ENCODE measurements at regions not wholly inside any gene's neighbourhood (a gene's known extent, or its start where the extent isn't known, plus 50 kb on each side); places are given as distances from the start of the nearest gene placed in this dataset.

DNA sequence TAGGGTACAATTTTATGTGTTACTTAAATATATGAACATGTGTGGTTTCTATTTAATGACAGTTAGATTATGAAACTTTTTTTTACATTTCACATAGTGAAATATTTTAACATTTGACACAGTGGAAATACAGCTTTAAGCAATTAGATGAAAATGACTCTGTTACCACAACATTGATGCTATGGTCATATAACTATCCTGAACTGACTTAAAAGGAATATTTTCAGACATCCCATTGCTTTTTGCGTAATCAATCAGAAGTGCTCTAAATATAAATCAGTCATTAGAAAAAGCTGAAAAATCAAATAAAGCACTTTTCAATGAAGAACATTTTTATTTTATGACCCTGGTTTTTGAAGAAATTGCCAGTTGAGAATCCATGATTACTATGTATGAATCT, 80.3 kb downstream of the UFM1 start:
- ChIA-PET POLR2A (no interaction called here), CTCF (no interaction called here)
- no peaks in the 10 kb centered on the region for H3K4me1 Mint-ChIP-seq
- no peaks in the 10 kb centered on the region for H3K36me3 ChIP-seq (ENCODE audit: control insufficient read depth in 2 of 2, extremely low read depth in 1 of 2, insufficient read depth in 1 of 2, low read length in 1 of 2)
- no CpG with 5 or more reads among the region's 1 CpG for WGBS (ENCODE audit: insufficient coverage)
- H3K9me3 ChIP-seq: no peaks in the 10 kb centered on the region
- no peak overlapping the region for H3K4me3 ChIP-seq (ENCODE audit: control insufficient read depth in 1 of 2, extremely low read depth in 1 of 2, low read length in 1 of 2)
- no peak overlapping the region for H3K27ac ChIP-seq (ENCODE audit: low read length)
- no peak for ATAC-seq (replicated peaks in 1 of 4)
- H3K27ac Mint-ChIP-seq: no peak overlapping the region
- no peaks in the 10 kb centered on the region for H3K27me3 ChIP-seq (replicated peaks in 1 of 2; ENCODE audit: control insufficient read depth in 2 of 2, extremely low read depth in 1 of 2, insufficient read depth in 2 of 2, low read length in 1 of 2)
- peaks cover 0 to 12% of the 10 kb centered on the region in 2 donors for H3K27me3 Mint-ChIP-seq
- no peak overlapping the region for H3K4me3 Mint-ChIP-seq
- no peaks in the 10 kb centered on the region for H3K36me3 Mint-ChIP-seq
- H3K9me3 Mint-ChIP-seq: peaks cover 0 to 6% (median 0%) of the 10 kb centered on the region in 3 donors
- DNase-seq: no peak
- H3K4me1 ChIP-seq (ENCODE audit: control insufficient read depth in 1 of 2, extremely low read depth in 1 of 2, insufficient read depth in 2 of 2, low read length in 2 of 2): no peaks in the 10 kb centered on the region

DNA sequence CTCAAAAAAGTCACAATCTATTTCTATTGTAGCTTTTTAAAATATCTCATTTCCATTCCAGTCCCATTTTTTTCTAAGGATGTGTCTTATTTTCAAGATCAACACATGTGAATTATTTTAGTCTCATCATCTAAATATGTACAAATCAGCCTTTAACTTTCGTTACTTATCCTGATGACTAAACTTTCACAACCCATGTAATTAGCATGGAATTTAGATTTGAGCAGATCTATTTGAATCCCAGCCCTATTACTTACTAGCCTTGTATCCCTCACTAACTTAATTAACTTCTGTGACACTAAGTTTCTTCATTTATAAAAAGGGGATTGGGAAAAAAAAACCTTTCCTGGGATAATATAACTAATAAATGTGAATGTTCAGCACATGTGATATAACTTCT, 81.1 kb downstream of the UFM1 start:
- ATAC-seq (replicated peaks in 1 of 4) (no peak), DNase-seq (no peak)
- no peaks in the 10 kb centered on the region for H3K27me3 ChIP-seq (replicated peaks in 1 of 2; ENCODE audit: control insufficient read depth in 2 of 2, extremely low read depth in 1 of 2, insufficient read depth in 2 of 2, low read length in 1 of 2)
- H3K4me1 ChIP-seq (ENCODE audit: control insufficient read depth in 1 of 2, extremely low read depth in 1 of 2, insufficient read depth in 2 of 2, low read length in 2 of 2): no peaks in the 10 kb centered on the region
- no peak overlapping the region for H3K27ac ChIP-seq (ENCODE audit: low read length)
- ChIA-PET CTCF (no interaction called here), POLR2A (no interaction called here)
- Mint-ChIP-seq H3K27me3 (peaks cover 0 to 18% of the 10 kb centered on the region in 2 donors), H3K4me1 (no peaks in the 10 kb centered on the region), H3K27ac (no peak overlapping the region), H3K36me3 (no peaks in the 10 kb centered on the region), H3K4me3 (no peak overlapping the region), H3K9me3 (peaks cover 0 to 6% (median 0%) of the 10 kb centered on the region in 3 donors)
- no CpG with 5 or more reads among the region's 1 CpG for WGBS (ENCODE audit: insufficient coverage)
- H3K4me3 ChIP-seq (ENCODE audit: control insufficient read depth in 1 of 2, extremely low read depth in 1 of 2, low read length in 1 of 2): no peak overlapping the region
- no peaks in the 10 kb centered on the region for H3K36me3 ChIP-seq (ENCODE audit: control insufficient read depth in 2 of 2, extremely low read depth in 1 of 2, insufficient read depth in 1 of 2, low read length in 1 of 2)
- no peaks in the 10 kb centered on the region for H3K9me3 ChIP-seq

DNA sequence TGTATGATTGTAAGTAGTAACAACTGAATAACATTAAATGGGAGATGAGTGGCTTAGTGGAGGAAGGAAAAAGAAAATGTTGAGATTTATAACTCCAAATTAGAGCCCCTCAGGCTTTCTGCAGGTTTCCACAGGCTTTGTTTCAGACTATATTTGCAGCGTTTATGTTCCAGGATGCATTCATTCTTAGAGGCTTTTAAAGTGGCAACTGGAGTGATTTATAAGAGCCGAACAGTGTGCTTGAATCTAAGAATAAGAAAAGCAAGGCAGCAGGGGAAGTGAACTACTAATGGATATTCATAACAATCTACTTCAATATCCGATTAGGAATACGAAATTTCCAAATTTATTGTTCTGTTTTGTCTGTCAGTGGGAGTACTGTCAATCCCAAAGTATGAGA, 91.0 kb downstream of the UFM1 start:
- POLR2A ChIA-PET: no interaction called here
- CTCF ChIA-PET: no interaction called here
- Histone ChIP-seq H3K4me1 (ENCODE audit: control insufficient read depth in 1 of 2, extremely low read depth in 1 of 2, insufficient read depth in 2 of 2, low read length in 2 of 2) (no peaks in the 10 kb centered on the region), H3K9me3 (no peaks in the 10 kb centered on the region), H3K27me3 (replicated peaks in 1 of 2; ENCODE audit: control insufficient read depth in 2 of 2, extremely low read depth in 1 of 2, insufficient read depth in 2 of 2, low read length in 1 of 2) (no peaks in the 10 kb centered on the region), H3K36me3 (ENCODE audit: control insufficient read depth in 2 of 2, extremely low read depth in 1 of 2, insufficient read depth in 1 of 2, low read length in 1 of 2) (no peaks in the 10 kb centered on the region), H3K27ac (ENCODE audit: low read length) (no peak overlapping the region), H3K4me3 (ENCODE audit: control insufficient read depth in 1 of 2, extremely low read depth in 1 of 2, low read length in 1 of 2) (no peak overlapping the region)
- H3K4me3 Mint-ChIP-seq: no peak overlapping the region
- ATAC-seq (replicated peaks in 1 of 4) (no peak), DNase-seq (no peak)
- H3K27ac Mint-ChIP-seq: no peak overlapping the region
- no peaks in the 10 kb centered on the region for H3K9me3 Mint-ChIP-seq
- 33% methylated on average over 1 of the region's 4 CpGs for WGBS (ENCODE audit: insufficient coverage)
- no peaks in the 10 kb centered on the region for H3K4me1 Mint-ChIP-seq
- no peaks in the 10 kb centered on the region for H3K36me3 Mint-ChIP-seq
- peaks cover 0 to under 1% of the 10 kb centered on the region in 2 donors for H3K27me3 Mint-ChIP-seq

DNA sequence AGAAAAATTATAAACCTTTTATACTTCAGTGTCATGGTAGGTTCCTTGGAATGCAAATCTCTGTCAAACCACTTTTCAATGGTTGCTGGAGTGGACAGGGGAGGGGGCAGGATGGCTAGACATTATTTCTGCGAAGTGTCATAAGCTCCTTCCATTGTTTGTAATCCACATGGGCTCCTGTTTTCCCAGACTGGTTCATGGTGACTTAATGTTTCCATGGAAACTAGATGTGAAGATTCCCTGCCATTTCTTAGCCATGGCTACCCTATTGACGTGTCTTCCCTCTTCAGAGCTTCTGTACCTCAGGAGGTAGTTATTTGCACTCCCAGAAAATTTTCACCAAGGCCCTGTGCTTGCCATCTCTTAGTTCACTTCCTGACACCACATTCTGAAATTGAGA, 95.3 kb downstream of the UFM1 start:
- H3K9me3 Mint-ChIP-seq: no peaks in the 10 kb centered on the region

DNA sequence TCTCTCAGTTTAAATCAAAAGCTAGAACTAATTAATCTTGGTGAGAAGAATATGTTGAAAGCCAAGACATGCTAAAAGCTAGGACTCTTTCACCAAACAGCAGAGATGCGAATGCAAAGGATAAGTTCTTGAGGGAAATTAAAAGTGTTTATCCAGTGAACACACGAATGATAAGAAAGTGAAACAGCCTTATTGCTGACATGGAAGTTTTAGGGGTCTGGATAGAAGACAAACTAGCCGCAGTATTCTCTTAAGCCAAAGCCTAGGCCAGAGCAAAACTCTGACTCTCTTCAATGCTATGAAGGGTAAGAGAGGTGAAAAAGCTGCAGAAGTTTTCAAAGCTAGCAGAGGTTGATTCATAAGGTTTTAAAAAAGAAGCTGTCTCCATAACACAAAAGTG, 103.0 kb downstream of the UFM1 start:
- Histone ChIP-seq H3K27ac (ENCODE audit: low read length) (no peak overlapping the region), H3K36me3 (ENCODE audit: control insufficient read depth in 2 of 2, extremely low read depth in 1 of 2, insufficient read depth in 1 of 2, low read length in 1 of 2) (no peaks in the 10 kb centered on the region), H3K9me3 (no peaks in the 10 kb centered on the region), H3K27me3 (replicated peaks in 1 of 2; ENCODE audit: control insufficient read depth in 2 of 2, extremely low read depth in 1 of 2, insufficient read depth in 2 of 2, low read length in 1 of 2) (no peaks in the 10 kb centered on the region), H3K4me3 (ENCODE audit: control insufficient read depth in 1 of 2, extremely low read depth in 1 of 2, low read length in 1 of 2) (no peak overlapping the region), H3K4me1 (ENCODE audit: control insufficient read depth in 1 of 2, extremely low read depth in 1 of 2, insufficient read depth in 2 of 2, low read length in 2 of 2) (no peaks in the 10 kb centered on the region)
- Mint-ChIP-seq H3K27ac (no peak overlapping the region), H3K4me3 (no peak overlapping the region), H3K27me3 (no peaks in the 10 kb centered on the region), H3K9me3 (no peaks in the 10 kb centered on the region), H3K4me1 (no peaks in the 10 kb centered on the region), H3K36me3 (no peaks in the 10 kb centered on the region)
- ChIA-PET POLR2A (no interaction called here), CTCF (no interaction called here)
- DNase-seq (no peak), ATAC-seq (replicated peaks in 1 of 4) (no peak)
- 100% methylated on average over 1 of the region's 3 CpGs for WGBS (ENCODE audit: insufficient coverage)

More for the DNA sequence above, 95.3 kb downstream of the UFM1 start:
- H3K36me3 ChIP-seq (ENCODE audit: control insufficient read depth in 2 of 2, extremely low read depth in 1 of 2, insufficient read depth in 1 of 2, low read length in 1 of 2): no peaks in the 10 kb centered on the region
- ATAC-seq (replicated peaks in 1 of 4): no peak
- H3K4me1 ChIP-seq (ENCODE audit: control insufficient read depth in 1 of 2, extremely low read depth in 1 of 2, insufficient read depth in 2 of 2, low read length in 2 of 2): no peaks in the 10 kb centered on the region
- POLR2A ChIA-PET: no interaction called here
- Mint-ChIP-seq H3K36me3 (no peaks in the 10 kb centered on the region), H3K27me3 (no peaks in the 10 kb centered on the region), H3K4me1 (no peaks in the 10 kb centered on the region), H3K27ac (no peak overlapping the region), H3K4me3 (no peak overlapping the region)
- no peaks in the 10 kb centered on the region for H3K27me3 ChIP-seq (replicated peaks in 1 of 2; ENCODE audit: control insufficient read depth in 2 of 2, extremely low read depth in 1 of 2, insufficient read depth in 2 of 2, low read length in 1 of 2)
- CTCF ChIA-PET: interaction anchor here in 1 of 2 donors (1.1 kb wide), 1 partner anchor 9 kb away, joined by 3 read pairs; no protein-coding TSS in a partner anchor
- H3K27ac ChIP-seq (ENCODE audit: low read length): no peak overlapping the region
- no peak for DNase-seq
- WGBS (ENCODE audit: insufficient coverage): 50% methylated on average over 1 of the region's 2 CpGs
- no peaks in the 10 kb centered on the region for H3K9me3 ChIP-seq
- no peak overlapping the region for H3K4me3 ChIP-seq (ENCODE audit: control insufficient read depth in 1 of 2, extremely low read depth in 1 of 2, low read length in 1 of 2)

DNA sequence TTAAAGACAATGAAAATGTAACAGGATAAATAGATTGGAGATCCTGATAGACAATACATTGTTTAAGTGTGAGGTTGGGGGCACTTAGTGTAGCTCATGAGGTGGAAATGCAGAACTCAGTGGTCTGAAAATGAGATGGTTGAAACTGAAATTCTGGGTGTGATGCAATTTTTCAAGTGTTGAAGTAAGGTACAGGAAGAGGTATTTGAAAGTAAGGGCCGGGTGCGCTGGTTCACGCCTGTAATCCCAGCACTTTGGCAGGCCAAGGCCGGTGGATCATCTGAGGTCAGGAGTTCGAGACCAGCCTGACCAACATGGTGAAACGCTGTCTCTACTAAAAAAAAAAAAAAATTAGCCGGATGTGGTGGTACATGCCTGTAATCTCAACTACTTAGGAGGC, 113.0 kb downstream of the UFM1 start:
- POLR2A ChIA-PET: no interaction called here
- no peak for DNase-seq
- H3K4me1 Mint-ChIP-seq: no peaks in the 10 kb centered on the region
- H3K4me3 ChIP-seq (ENCODE audit: control insufficient read depth in 1 of 2, extremely low read depth in 1 of 2, low read length in 1 of 2): no peak overlapping the region
- H3K27ac ChIP-seq (ENCODE audit: low read length): no peak overlapping the region
- H3K9me3 ChIP-seq: no peaks in the 10 kb centered on the region
- 71% methylated on average over 5 of the region's 7 CpGs for WGBS (ENCODE audit: insufficient coverage)
- H3K27me3 ChIP-seq (replicated peaks in 1 of 2; ENCODE audit: control insufficient read depth in 2 of 2, extremely low read depth in 1 of 2, insufficient read depth in 2 of 2, low read length in 1 of 2): no peaks in the 10 kb centered on the region
- no peak overlapping the region for H3K4me3 Mint-ChIP-seq
- no peaks in the 10 kb centered on the region for H3K36me3 ChIP-seq (ENCODE audit: control insufficient read depth in 2 of 2, extremely low read depth in 1 of 2, insufficient read depth in 1 of 2, low read length in 1 of 2)
- ATAC-seq (replicated peaks in 1 of 4): no peak
- no peaks in the 10 kb centered on the region for H3K4me1 ChIP-seq (ENCODE audit: control insufficient read depth in 1 of 2, extremely low read depth in 1 of 2, insufficient read depth in 2 of 2, low read length in 2 of 2)
- H3K27ac Mint-ChIP-seq: no peak overlapping the region
- CTCF ChIA-PET: no interaction called here
- H3K27me3 Mint-ChIP-seq: peaks cover 0 to 10% of the 10 kb centered on the region in 2 donors
- peaks cover 6 to 17% (median 9%) of the 10 kb centered on the region in 3 donors for H3K9me3 Mint-ChIP-seq
- no peaks in the 10 kb centered on the region for H3K36me3 Mint-ChIP-seq

DNA sequence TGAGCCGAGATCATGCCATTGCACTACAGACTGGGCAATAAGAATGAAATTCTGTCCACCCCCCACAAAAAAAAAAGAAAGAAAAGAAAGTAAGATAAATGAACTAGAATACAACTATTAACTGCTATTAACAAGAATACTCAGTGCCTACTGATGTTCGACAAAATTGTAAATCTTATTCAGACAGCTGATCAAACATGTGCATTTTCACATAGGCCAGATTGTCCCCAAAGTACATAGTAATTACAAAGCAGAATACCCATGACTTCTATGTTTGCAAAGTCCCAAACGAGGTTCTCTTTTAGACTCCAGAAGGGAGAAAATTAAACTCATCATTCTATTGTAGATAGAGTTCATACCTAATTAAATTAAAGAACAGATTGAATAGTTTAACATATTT, 113.4 kb downstream of the UFM1 start:
- Histone ChIP-seq H3K36me3 (ENCODE audit: control insufficient read depth in 2 of 2, extremely low read depth in 1 of 2, insufficient read depth in 1 of 2, low read length in 1 of 2) (no peaks in the 10 kb centered on the region), H3K4me1 (ENCODE audit: control insufficient read depth in 1 of 2, extremely low read depth in 1 of 2, insufficient read depth in 2 of 2, low read length in 2 of 2) (no peaks in the 10 kb centered on the region), H3K4me3 (ENCODE audit: control insufficient read depth in 1 of 2, extremely low read depth in 1 of 2, low read length in 1 of 2) (no peak overlapping the region), H3K27ac (ENCODE audit: low read length) (no peak overlapping the region), H3K9me3 (no peaks in the 10 kb centered on the region), H3K27me3 (replicated peaks in 1 of 2; ENCODE audit: control insufficient read depth in 2 of 2, extremely low read depth in 1 of 2, insufficient read depth in 2 of 2, low read length in 1 of 2) (no peaks in the 10 kb centered on the region)
- Mint-ChIP-seq H3K4me3 (no peak overlapping the region), H3K9me3 (peaks cover 6 to 17% (median 9%) of the 10 kb centered on the region in 3 donors), H3K4me1 (no peaks in the 10 kb centered on the region), H3K27ac (no peak overlapping the region), H3K27me3 (peaks cover 0 to 10% of the 10 kb centered on the region in 2 donors), H3K36me3 (no peaks in the 10 kb centered on the region)
- no CpG with 5 or more reads among the region's 3 CpGs for WGBS (ENCODE audit: insufficient coverage)
- ChIA-PET CTCF (no interaction called here), POLR2A (no interaction called here)
- ATAC-seq (replicated peaks in 1 of 4) (no peak), DNase-seq (no peak)
